D341Med (cell line): ENCODE measurements at regions not wholly inside any gene's neighbourhood (a gene's known extent, or its start where the extent isn't known, plus 50 kb on each side); places are given as distances from the start of the nearest gene placed in this dataset.
"Not testable (repeated sequence)": the region's sequence is repeated elsewhere in the genome, so short reads cannot be mapped to it uniquely, and the experiment has no call there.

Source experiments
- DNase-seq: peaks from one replicate; pipeline ENCODE4 v3.0.0; 2012; ENCODE audit warnings: low spot score

DNA sequence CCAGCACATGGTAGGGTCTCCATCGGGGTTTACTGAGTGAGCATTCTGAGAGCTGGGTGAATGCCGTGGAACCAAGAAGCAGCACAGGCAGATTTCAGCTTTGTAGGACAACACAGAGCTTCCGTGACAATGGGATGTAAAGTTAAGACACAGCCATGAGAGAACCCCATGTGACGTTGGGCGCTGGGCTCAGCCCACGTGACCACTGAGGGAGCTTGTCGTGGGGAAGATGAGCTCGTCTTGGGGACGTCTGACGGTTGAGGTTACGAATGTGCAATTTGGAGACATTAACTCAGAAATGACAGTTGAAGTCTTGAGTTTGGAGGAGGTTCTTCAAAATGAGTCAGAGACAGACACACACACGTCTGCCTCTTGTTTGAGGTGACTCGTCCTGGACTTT is 51.5 kb upstream of the MUC20 start:
- DNase-seq = not testable (repeated sequence)

DNA sequence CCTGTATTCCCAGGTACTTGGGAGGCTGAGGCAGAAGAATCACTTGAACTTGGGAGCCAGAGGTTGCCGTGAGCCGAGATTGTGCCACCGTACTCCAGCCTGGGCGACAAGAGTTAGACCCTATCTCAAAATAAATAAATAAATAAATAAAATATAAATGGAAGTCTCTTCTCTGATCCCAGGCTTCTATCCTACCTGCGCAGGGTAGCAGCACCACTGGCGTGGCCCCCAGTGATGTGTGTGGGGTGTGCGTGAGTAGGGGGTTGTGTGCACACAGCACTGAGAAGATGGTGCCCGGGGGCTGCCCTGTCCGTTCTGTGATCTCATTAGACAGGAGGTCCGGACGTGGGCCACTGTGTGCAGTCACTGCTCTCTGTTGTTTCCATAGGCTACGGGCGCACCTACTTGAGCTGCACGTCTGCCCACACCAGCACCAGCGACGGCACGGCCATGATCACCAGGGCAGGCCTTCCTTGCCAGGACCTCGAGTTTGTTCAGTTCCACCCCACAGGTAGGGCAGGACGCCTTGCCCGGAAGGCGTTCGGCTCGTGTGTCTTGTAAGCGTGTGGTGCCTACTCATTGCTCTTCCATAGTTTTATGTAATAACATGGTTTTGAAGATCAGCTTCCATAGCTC is 52.5 kb upstream of the MUC20 start:
- not testable (repeated sequence) for DNase-seq

DNA sequence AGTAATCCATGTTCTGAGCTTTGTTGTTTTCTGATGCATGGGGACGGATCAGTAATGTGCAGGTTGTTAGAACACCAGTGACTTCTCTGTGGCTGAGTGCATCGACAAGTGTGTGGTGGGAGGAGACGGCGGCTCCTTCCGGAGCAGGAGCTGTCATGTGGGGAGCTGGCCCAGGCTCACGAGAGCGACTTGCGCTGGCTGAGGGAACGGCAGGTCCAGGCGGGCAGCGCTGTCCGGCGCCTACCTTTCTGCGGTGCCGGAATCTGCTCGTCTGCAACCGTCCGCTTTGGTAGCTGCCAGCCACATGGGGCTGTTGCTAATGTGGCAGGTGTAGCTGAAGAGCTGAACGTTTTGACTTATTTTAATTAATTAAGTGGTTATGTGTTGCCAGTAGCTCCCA is 55.5 kb upstream of the MUC20 start:
- not testable (repeated sequence) for DNase-seq

DNA sequence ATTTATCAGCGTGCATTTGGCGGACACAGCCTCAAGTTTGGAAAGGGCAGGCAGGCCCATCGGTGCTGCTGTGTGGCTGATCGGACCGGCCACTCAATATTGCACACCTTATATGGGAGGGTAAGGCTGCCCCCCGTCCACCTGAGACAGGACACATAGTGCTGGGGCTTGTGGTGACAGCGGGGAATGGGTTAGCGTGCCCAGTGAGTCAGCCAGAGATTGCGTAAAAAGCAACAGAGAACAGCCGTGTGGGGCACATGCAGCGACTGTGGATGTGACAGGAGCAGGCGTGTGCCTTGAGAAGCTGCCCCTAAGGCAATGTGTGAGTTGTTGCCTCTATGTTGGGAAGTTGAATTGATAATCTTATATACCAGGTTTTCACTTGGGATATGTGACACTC is 56.6 kb upstream of the MUC20 start:
- not testable (repeated sequence) for DNase-seq

DNA sequence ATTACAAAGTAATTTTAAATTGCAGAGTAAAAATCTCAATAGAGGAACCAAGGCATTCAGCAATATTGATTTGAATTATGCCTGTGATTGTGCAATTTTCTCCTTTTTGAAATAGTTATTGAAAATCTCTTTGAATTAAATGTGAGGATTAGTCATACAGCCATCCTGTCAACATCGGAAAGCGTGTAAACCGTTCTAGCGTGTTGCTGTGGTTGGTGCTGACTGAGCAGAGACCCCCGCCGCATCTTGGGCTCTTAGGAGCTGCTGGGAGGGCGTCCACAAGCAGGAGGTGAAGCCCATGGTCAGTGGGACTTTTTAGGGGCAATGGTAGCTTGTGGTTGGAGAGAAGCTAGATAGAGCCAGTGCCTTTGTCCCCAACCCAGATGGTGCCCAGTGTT is 61.6 kb upstream of the MUC20 start:
- DNase-seq = not testable (repeated sequence)

DNA sequence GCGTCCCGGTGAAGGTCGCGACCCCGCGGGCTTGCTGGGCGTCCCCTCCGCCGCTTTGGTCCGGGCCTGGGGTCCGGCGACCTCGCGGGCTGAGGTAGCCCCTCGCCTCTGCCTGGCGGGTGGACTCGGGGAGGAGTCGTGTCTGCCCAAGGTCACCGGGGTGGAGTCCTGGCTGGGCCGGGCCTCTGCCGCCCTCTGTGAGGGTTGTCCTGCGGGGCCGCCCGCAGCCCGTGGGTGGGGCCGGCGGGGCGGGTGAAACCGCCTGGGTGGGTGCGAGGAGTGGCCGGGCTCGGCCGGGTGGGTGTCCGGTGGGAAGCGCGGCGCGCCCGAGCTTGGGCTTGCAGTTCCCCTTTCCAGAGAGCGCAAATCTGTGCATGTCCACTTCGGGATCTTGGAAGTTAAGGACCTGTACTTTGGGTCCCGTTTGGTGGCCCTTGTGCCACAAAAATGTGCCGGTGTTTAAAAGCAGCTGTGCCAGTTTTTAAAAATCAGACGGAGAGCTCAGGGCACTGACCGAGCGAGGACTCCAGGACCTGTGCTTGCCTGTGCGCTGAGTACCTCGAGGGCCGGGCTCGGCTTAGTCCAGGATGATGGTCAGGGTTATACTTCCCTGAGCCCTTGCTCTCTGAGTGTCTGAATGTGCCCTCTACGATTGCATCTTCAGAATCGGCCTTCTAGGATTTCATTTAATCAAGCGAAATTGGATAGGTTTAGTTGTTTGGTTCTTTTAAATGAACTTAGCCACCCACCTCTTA is 62.2 kb upstream of the MUC20 start:
- not testable (repeated sequence) for DNase-seq

DNA sequence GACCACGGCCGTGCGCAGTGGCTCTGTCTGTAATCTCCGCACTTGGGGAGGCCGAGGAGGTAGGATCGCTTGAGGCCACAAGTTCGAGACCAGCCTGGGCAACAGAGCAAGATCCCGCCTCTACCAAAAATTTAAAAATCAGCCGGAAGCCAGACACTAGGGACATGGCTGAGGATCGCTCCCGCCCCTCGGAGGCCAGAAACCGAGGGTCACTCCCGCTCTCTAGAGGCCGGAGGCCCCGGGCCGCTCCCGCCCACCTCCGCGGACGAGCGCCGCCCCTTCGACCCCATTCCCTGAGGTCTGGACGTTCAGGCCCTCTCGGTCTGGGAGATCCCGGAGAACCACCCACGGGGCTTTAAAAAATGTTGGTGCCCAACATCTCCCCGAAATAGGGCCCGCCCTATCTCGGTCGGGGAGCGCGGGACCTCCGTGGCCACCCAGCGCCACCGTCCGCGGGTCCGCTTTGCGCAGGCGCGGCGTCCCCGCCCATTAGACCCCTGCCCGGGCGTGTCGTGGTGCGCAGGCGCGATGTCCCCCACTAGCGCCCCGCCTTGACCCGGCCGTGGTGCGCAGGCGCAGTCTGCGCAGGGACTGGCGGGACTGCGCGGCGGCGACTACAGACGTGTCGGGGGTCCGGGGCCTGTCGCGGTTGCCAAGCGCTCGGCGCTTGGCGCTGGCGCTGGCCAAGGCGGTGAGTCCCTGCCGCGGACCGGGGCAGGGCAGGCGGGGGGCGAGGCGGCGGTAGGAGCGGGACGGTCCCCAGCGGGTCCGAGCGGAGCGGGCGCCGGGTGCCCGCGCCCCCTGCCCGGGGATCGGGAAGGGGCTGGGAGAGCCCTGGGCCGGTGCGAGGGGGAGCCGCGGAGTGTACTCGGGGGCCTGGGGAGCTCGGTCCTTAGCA is 63.1 kb upstream of the MUC20 start:
- not testable (repeated sequence) for DNase-seq

DNA sequence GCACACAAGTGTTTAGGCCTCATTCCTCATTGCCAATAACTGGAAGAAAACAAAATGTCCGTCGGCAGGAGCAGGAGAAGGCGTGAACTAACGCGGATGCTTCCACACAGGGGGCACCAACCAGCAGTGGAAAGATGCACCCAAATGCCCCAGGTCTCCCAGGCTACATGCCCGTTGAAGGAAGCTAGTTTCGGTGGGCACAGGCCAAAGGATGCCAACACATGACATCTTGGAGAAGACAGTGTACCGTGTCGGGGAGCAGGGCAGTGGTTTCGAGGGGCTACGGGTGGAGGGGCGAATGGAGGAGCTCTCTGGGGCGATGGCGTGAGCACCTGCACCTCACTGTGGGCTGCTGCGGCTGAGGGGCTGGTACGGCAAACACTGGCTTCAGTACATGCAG is 64.7 kb upstream of the MUC20 start:
- not testable (repeated sequence) for DNase-seq

DNA sequence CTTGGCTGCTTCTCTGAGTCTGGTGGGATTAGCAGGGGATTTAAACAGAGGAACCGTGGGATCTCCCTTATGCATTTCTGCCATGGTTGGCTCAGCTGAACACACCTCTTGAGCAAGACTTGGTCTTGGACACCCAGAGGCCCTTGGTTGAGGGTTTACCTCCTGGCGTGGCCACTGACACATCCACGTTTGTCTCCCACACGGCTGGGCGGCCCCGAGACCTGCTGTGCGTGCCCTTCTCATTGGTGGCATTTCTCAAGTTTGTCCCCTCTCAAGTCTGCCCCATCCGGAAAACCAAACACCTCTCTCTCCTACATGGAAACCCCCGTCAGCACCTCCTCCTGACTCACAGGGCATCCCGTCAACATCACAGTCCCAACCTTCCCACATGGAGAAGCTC is 66.0 kb upstream of the MUC20 start:
- DNase-seq = not testable (repeated sequence)

DNA sequence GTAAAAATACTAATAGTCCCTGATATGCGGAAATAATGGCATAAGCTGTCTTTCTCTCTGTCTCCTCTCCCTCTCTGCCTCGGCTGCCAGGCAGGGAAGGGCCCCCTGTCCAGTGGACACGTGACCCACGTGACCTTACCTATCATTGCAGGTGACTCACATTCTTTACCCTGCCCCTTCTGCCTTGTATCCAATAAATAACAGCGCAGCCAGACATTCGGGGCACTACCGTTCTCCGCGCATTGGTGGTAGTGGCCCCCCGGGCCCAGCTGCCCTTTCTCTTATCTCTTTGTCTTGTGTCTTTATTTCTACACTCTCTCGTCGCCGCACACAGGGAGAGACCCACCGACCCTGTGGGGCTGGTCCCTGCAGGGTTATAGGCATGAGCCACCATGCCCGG is 66.6 kb upstream of the MUC20 start:
- not testable (repeated sequence) for DNase-seq

DNA sequence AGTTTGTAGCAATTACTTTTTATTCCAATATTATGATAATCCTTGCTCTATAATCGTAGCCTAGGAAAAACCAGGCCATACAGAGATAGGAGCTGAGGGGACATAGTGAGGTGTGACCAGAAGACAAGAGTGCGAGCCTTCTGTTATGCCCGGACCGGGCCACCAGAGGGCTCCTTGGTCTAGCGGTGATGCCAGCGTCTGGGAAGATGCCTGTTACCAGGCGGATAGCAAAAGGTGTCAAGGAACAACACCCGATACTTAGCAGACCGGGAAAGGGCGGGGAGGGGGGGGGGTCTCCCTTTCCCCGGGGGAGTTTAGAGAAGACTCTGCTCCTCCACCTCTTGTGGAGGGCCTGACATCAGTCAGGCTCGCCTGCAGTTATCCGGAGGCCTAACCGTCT is 67.1 kb upstream of the MUC20 start:
- not testable (repeated sequence) for DNase-seq

DNA sequence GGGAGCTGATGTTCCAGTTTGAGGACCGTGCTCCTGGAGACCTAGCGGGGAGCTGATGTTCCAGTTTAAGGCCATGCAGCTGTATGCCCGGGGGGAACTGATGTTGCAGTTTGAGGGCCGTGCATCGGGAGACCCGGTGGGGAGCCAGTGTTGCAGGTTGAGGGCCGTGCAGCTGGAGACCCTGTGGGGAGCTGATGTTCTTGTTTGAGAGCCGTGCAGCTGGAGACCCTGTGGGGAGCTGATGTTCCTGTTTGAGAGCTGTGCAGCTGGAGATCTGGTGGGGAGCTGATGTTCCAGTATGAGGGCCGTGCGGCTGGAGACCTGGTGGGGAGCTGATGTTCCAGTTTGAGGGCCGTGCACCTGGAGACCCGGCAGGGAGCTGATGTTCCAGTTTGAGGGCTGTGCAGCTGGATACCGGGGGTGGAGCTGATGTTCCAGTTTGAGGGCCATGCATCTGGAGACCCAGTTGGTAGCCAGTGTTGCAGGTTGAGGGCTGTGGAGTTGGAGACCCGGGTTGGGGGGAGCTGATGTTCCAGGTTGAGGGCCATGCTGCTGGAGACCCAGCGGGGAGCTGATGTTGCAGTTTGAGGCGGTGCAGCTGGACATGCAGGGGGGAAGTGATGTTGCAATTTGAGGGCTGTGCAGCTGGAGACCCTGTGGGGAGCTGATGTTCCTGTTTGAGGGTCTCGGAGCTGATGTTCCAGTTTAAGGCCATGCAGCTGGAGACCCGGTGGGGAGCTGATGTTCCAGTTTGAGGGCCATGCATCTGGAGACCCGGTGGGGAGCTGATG is 64.4 kb upstream of the APOD start:
- DNase-seq = not testable (repeated sequence)

DNA sequence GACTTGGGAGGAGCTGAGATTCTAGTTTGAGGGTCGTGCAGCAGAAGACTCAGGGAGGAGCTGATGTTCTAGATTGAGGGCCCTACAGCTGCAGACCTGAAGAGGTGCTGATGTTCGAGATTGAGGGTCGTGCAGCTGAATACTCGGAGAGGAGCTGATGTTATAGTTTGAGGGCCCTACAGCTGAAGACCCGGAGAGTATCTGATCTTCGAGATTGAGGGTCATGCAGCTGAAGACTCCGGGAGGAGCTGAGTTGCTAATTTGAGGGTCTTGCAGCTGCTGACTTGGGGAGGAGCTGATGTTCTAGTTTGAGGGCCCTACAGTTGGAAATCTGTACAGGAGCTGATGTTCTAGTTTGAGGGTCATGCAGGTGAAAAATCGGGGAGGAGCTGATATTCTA is 62.1 kb upstream of the APOD start:
- not testable (repeated sequence) for DNase-seq

DNA sequence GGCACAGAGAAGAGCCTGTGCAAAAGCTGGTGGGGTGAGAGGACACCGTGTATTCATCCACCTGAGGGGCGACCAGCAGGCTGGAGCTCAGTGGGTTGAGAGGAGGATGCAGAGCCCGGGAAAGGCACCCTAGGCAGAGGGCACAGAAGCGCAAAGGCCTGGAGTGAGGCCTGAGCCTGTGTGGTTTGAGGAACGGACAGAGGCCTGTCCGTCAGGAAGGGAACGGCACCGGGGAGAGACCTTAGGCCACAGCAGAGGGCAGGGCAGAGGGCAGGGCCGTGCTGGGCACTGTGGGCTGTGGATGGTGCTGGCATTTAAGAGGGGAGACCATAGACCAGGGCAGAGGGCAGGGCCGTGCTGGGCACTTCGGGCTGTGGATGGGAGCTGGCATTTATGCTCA is 59.5 kb upstream of the APOD start:
- DNase-seq = peak; percentile 5

DNA sequence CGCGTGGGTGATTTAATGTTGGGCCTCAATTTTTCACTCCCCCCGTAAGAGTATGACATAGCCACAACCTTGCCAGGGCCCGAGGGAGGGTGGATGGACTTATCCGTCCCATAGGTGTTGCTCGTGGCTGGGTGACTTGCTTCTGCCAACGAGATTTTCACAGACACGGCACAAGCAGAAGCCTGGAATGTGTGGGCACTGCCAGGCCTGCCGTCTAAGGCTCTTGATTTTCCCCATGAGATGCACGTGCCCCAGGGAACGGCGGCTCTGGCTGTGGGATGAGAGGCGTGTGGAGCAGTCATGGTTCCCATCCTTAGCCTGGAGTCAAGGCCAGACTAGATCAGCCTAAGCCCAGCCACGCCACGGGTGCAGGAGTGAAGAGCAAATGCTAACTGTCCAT is 58.6 kb upstream of the APOD start:
- not testable (repeated sequence) for DNase-seq

DNA sequence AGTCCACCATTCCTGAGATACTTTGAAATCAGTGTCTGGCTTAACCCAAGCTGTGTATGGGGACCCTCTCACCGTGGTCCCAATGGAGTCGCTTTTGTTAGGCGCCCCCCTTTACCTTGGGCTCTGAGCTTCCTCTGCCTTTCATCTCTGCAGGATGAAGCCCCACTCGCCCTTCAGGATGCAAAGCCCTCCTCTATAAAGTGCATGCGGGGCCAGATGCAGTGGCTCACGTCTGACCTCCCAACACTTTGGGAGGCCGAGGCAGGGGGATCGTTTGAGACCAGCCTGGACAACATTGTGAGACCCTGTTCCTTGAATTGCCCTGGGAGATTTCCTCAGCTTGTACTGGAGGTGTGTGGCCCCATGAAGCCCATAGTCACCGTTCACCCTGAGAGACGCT is 54.7 kb upstream of the APOD start:
- DNase-seq = not testable (repeated sequence)

DNA sequence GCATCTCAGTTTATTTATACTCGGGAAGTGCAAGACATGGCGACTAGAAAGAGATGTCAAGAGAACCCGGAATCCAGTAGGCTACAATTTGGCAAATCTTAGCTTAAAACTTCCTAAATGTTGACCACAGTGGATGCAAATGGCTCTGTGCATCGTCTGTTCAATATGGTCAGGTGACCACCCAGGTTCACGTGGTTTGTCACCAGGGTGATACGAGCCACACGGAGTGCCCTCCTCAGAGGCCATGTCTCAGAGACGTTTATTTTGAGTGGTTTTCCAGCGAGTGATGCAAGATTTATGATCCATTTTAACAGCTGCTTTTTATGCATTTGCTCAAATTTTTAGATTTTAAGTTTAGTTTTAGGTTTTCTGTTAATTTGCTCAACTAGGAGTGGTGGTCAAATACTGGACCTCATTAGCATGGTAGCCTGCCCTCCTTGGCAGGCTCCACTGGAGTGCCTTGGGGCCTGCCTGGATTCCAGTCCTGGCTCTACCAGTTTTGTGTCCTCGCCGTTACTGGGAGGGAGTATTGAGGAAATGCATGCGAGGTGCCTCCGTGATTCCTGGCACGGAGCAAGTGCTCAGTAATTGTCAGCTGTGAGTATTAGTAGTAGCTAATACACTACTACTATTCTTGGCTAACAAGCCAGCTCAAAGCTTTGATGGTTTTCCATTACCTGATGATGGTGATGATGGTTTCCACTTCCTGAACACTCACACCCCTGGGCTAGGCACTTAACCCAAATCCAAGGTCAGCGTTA is 53.9 kb upstream of the APOD start:
- not testable (repeated sequence) for DNase-seq

DNA sequence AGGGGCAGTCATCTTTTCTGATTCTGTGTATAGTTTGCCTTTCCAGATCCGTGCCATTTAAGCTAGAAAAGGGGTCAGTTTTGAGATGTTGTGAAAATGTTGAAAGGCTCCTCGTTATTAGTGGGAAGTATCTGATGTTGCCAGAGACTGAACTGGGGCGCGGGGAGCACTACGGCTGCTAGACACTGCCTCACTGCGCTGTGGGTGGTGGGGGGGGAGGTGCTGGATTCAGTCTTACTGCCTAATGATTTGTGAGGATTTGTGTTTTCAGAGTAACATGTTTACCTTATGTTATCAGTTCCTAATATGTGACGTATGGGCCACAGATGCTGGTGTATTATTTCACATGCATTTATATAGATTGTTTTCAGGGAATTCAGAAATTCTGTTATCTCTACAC is 53.3 kb upstream of the APOD start:
- not testable (repeated sequence) for DNase-seq

DNA sequence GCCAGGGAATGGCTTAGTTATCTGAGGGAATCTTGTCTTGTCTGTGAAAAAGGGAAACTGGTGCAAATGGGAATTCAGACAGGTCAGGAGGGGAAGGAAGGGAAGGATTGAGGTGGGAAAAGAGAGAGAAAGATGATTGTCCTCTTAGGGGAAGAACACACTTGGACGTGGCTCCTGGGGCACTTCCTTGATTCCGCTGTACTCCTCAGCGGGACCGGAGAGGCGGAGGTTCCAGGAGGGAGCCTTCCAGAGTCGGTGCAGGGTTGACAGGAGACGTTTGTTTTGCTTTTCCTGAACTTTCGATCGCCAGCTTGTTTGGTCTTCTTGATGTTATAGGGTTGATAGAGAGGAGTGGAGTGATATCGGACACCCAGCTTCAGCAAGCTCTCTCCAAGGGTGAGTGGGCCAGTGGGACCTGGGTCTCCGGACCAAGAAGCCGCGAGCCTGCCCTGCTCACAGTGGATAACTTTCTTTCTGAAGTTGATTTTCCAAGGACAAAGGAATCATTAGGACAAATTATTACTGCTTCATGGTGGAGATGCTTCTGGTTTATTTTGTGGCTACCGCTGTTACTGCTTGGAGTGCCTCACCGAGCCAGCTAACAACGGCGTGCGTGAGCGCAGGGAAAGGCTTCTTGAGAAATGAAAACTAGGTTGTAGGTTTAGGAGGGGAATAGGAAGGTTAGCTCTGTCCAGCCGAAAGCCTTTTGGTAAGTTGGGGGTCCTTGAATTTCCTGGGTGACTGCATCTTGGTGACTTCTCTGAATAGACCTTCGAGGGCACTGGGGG is 52.4 kb upstream of the APOD start:
- not testable (repeated sequence) for DNase-seq

DNA sequence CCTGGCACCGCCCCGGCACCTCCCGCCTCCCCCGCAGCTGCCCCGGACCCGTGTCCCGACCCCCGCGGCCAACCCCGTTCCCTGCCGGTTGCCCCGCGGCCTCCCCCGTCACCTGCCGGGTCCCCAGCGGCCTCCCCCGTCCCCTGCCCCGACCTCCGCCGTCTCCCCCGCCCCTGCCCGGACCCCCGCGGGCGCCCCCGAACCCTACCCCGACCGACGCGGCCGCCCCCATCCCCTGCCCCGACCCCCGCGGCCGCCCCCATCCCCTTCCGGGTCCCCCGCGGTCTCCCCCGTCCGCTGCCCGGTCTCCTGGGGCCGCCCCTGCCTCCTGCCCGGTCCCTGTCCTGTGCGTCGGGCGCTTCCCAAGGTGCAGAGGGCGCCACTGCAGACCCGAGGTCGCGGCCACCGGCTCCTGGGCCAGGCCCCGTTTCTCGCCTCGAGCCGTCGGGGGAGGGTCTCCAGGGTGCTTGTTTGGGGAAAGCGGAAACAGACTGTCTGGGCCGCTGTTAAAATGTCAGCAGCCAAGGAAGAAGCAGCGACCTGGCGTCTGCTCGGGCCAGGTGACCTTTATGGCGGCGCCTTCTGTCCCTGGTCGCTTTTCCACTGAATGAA is 51.6 kb upstream of the APOD start:
- DNase-seq = not testable (repeated sequence)
